ENCODE measurements at regions not wholly inside any gene's neighbourhood (a gene's known extent, or its start where the extent isn't known, plus 50 kb on each side); places are given as distances from the start of the nearest gene placed in this dataset.
"Not testable (repeated sequence)": the region's sequence is repeated elsewhere in the genome, so short reads cannot be mapped to it uniquely, and the experiment has no call there.

DNA sequence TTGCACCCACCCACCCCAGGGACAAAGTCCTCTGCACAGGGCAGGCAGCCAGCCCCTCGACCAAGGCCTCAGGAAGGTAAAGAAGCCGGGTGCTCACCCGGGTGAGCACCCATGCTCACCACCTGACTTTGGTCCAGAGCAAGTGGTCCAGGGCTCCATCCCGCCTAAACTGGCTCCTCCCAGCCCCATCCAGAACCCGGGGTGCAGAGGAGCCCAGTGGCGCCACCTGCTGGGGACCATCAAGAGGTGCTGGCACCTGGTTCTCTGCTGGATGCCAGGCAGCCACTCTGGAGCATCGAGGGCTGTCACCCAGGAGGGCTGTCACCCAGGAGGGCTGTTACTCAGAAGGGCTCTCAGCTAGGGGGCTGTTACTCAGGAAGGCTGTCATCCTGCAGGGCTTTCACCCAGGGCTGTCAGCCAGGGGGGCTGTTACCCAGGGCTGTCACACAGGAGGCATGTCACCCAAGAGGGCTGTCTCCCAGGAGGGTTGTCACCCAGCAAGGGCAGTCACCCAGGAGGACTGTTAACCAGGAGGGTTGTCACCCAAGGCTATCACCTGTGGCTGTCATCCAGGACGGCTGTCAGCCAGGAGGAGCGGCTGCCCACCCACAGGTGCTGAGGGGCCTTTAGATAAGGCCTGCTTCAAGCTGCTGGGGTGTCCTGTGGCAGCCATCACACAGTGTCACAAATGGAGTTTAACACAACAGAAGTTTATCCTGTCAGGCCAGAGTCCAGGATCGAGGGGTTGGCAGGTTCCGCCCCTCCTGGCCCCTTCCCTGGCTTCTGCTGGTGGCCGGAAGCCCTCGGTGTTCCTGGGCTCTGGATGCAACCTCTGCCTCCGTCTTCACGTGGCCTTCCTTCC, 98.5 kb downstream of the TNFRSF13B start:
- Histone ChIP-seq H3K79me2 (no peaks in the 10 kb centered on the region), H3K27me3 (ENCODE audit: control insufficient read depth, insufficient read depth, low read length) (no peaks in the 10 kb centered on the region), H3K4me3 (ENCODE audit: low read depth, low read length) (no peak overlapping the region), H3K4me2 (ENCODE audit: low read length) (no peak overlapping the region), H3K4me1 (no peaks in the 10 kb centered on the region), H3K9ac (no peak overlapping the region), H3K27ac (no peak overlapping the region), H3K9me3 (ENCODE audit: control insufficient read depth, low read length) (no peaks in the 10 kb centered on the region), H2AFZ (no peak overlapping the region), H3K36me3 (ENCODE audit: control insufficient read depth, insufficient read depth, low read length) (no peaks in the 10 kb centered on the region)
- TF ChIP-seq, protein P1, sequence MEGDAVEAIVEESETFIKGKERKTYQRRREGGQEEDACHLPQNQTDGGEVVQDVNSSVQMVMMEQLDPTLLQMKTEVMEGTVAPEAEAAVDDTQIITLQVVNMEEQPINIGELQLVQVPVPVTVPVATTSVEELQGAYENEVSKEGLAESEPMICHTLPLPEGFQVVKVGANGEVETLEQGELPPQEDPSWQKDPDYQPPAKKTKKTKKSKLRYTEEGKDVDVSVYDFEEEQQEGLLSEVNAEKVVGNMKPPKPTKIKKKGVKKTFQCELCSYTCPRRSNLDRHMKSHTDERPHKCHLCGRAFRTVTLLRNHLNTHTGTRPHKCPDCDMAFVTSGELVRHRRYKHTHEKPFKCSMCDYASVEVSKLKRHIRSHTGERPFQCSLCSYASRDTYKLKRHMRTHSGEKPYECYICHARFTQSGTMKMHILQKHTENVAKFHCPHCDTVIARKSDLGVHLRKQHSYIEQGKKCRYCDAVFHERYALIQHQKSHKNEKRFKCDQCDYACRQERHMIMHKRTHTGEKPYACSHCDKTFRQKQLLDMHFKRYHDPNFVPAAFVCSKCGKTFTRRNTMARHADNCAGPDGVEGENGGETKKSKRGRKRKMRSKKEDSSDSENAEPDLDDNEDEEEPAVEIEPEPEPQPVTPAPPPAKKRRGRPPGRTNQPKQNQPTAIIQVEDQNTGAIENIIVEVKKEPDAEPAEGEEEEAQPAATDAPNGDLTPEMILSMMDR (IDR thresholded peaks at IDR 0.05) = peak; percentile 10

DNA sequence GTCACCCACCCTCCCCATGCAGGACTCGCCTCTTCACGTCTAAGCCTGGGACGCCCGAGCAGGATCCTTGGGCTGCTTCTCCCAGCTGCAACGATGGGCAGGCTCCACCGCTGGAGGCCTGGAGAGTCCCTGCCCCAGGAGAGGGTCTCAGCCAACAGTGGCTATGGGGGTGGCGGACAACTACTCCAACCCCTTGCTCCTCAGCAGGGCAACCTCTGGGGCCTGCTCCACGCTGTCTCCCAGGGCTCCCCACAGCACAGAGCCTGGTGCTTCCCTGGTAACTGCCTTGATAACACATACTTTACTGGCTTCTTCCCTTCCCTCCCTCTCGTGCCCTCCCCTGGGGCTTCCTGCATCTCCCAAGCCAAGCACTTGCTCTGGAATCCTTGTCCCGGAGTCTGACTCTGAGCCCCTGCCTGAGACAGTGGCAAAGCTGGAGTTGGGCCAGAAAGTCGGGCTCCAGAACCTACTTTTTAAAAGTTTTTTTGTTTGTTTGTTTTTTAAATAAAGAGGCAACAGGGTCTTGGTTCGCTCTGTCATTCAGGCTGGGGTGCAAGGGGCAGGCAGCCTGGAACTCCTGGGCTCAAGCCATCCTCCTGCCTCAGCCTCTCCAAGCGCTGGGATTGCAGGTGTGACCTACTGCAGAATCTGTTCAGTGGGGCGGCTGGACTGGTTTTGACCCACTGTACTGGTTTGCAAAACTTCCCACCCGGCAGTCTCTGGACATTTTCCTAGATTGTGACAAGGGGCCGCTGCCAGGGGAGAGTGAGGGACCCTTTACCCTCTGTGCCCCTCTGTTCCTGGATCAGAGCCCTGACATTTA, 99.4 kb downstream of the TNFRSF13B start:
- H3K4me3 ChIP-seq (ENCODE audit: low read depth, low read length) = no peak overlapping the region
- H3K27ac ChIP-seq = no peak overlapping the region
- H3K4me1 ChIP-seq = no peaks in the 10 kb centered on the region
- H3K4me2 ChIP-seq (ENCODE audit: low read length) = no peak overlapping the region
- H3K79me2 ChIP-seq = no peaks in the 10 kb centered on the region
- H3K9me3 ChIP-seq (ENCODE audit: control insufficient read depth, low read length) = no peaks in the 10 kb centered on the region
- no peak overlapping the region for H2AFZ ChIP-seq
- no peak overlapping the region for H3K9ac ChIP-seq
- TF ChIP-seq, protein P1 (IDR thresholded peaks at IDR 0.05) = no peak
- no peaks in the 10 kb centered on the region for H3K27me3 ChIP-seq (ENCODE audit: control insufficient read depth, insufficient read depth, low read length)
- no peaks in the 10 kb centered on the region for H3K36me3 ChIP-seq (ENCODE audit: control insufficient read depth, insufficient read depth, low read length)

DNA sequence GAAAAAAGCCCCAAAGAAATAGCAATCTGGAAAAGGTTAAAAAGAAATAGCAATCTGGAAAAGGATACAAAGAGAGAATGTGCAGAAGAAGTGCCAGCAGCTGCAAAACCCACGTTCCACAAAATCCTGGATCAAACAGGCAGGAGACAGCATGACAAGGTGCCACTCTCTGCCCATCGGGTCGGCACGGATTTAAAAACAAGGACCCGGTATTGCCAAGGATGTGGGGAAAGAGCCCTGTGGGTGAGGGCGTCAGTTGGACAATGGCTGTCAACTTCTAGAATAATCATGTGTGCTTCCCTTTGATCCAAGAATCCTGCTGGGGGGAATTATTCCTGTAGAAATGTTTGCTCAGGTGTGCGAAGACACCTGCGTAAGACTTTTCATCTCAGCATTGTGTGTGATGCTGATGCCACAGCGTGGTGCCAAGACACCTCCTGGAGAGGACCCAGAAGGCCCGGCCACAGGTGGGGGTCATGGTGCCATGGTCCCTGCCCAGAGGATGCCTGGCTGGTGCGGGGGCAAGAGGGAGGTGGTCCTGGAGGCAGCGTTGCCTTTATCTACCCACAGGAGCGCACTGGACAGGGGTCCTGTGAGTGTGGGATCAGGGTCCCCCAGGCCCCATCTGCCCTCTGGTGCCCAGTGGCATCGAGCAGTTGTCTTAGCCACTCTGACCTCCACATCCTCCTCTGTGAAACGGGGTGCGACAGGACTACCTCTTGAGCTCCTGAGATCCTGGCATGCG, 100.3 kb downstream of the TNFRSF13B start:
- not testable (repeated sequence) for H3K4me3 ChIP-seq (ENCODE audit: low read depth, low read length); H2AFZ ChIP-seq; H3K27me3 ChIP-seq (ENCODE audit: control insufficient read depth, insufficient read depth, low read length); H3K4me1 ChIP-seq; H3K36me3 ChIP-seq (ENCODE audit: control insufficient read depth, insufficient read depth, low read length); H3K9ac ChIP-seq; H3K79me2 ChIP-seq; H3K27ac ChIP-seq; H3K4me2 ChIP-seq (ENCODE audit: low read length); H3K9me3 ChIP-seq (ENCODE audit: control insufficient read depth, low read length)

DNA sequence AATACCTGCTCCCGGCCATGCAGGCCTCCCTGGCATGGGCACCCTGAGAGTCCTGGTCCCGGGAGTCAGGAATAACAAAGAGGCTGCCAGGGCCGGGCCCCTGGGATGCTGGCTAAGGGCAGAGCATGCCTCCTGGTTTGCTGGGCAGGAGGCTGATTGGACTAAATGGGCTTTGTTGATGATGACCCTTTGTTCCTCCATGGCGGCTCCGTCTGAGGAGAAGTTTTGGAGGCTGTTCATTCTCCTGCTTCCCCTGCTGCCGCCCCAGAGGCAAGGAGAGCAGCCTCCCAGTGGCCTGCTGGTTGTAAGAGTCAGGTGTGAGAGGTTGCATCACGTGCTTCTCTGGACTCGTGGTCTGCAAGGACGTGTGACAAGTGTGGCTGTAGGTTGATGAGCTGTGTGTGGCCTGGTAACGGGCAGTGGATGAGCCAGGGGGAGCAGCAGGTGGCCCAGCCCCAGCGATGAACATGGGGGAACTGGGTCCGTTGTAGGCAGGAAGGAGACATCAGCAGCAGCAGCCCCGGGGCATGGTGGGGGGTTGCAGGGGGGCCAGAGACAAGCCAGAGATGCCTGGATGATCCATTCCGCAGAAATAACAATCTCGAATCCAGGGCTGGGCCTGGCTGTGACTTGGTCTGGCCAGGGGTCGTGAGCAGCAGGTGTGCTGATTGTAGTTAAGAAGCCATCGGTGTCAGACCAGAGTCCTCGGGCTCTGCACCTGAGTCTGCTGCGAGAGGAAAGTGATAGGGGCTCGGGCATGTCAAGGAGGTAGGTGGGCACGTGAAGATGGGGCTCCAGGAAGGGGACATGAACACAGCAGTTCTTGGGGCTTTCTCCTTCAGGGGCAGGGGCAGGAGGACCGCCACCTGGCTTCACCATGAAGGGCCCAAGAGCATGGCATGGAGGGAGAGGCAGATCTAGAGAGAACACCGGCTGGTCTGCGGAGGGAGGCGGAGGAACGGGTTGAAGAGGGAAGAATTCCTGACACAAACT, 101.4 kb downstream of the TNFRSF13B start:
- no peak overlapping the region for H3K4me3 ChIP-seq (ENCODE audit: low read depth, low read length)
- H3K9ac ChIP-seq = no peak overlapping the region
- H3K27ac ChIP-seq = no peak overlapping the region
- TF ChIP-seq, protein P1 (IDR thresholded peaks at IDR 0.05) = no peak
- H3K27me3 ChIP-seq (ENCODE audit: control insufficient read depth, insufficient read depth, low read length) = no peaks in the 10 kb centered on the region
- no peaks in the 10 kb centered on the region for H3K79me2 ChIP-seq
- no peaks in the 10 kb centered on the region for H3K4me1 ChIP-seq
- H3K9me3 ChIP-seq (ENCODE audit: control insufficient read depth, low read length) = no peaks in the 10 kb centered on the region
- no peak overlapping the region for H3K4me2 ChIP-seq (ENCODE audit: low read length)
- no peaks in the 10 kb centered on the region for H3K36me3 ChIP-seq (ENCODE audit: control insufficient read depth, insufficient read depth, low read length)
- H2AFZ ChIP-seq = no peak overlapping the region

DNA sequence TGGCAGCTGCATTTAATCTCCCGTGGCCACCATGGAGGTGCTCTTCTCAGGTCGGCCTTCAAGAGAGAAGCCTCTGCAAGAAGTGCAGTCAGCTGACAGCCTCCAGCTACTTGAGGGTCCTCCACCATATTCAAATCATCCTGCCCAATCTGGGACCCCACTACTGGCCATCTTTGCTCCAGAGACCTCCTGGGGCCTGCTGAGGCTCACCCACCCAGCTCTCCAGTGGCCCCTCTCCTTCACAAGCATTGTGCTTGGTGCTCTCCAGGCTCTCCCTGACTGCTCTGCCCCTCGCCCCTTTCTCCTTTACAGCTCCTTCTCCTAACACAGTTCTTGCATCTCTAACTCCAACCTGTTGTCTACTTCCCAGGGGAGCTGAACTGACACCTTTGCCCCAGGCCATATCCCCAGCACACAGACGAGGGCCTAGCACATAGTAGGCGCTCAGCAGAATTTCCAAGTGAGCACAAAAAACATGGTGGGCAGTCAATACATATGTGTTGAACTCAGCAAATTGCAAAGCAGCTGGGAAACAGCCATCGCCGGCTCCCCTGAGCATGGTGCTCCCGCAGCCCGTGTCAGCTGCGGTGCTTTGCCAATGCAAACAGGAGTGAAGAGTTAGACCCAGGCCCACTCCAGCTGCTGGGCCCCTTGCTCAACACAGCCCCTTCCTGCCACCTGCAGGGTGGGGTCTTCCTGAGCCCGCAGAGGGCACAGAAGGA, 102.2 kb downstream of the TNFRSF13B start:
- H2AFZ ChIP-seq; H3K4me2 ChIP-seq (ENCODE audit: low read length); H3K4me3 ChIP-seq (ENCODE audit: low read depth, low read length); H3K9me3 ChIP-seq (ENCODE audit: control insufficient read depth, low read length); H3K4me1 ChIP-seq; H3K36me3 ChIP-seq (ENCODE audit: control insufficient read depth, insufficient read depth, low read length); H3K27ac ChIP-seq; H3K27me3 ChIP-seq (ENCODE audit: control insufficient read depth, insufficient read depth, low read length); H3K9ac ChIP-seq; H3K79me2 ChIP-seq: not testable (repeated sequence)

DNA sequence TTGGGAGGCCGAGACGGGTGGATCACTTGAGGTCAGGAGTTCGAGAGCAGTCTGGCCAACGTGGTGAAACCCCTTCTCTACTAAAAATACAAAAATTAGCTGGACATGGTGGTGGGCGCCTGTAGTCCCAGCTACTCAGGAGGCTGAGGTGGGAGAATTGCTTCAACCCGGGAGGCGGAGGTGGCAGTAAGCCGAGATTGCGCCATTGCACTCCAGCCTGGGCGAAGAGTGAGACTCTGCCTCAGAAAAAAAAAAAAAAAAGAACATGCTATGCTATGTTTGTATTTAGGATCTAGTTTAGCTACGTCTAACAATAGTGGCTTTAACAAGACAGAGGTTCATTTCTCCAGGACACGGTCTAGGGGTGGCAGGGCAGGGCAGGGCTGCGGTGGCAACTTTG, 103.3 kb downstream of the TNFRSF13B start:
- not testable (repeated sequence) for H3K9me3 ChIP-seq (ENCODE audit: control insufficient read depth, low read length); H3K79me2 ChIP-seq; H3K4me1 ChIP-seq; H3K27ac ChIP-seq; H3K4me2 ChIP-seq (ENCODE audit: low read length); H3K36me3 ChIP-seq (ENCODE audit: control insufficient read depth, insufficient read depth, low read length); H2AFZ ChIP-seq; H3K9ac ChIP-seq; H3K4me3 ChIP-seq (ENCODE audit: low read depth, low read length); H3K27me3 ChIP-seq (ENCODE audit: control insufficient read depth, insufficient read depth, low read length)

DNA sequence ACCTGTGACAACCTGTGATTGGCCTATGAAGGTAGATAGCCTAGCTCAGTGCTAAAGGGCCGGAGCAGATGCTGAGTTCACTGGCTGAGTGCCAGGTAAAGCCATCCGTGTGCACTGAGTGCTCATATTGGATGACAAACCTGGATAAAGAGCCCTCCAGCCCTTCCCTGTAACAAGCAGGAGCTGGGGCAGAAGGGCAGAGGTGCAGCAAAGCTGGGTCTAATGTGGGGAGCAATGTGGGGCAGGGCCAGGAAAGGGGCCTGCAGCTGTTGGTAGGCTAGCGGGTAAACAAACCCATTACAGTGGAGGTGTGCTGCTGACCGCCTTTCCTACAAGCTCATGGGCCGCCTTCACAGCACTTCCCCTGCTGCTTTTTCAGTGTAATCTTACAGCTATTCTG, 104.4 kb downstream of the TNFRSF13B start:
- not testable (repeated sequence) for H3K4me3 ChIP-seq (ENCODE audit: low read depth, low read length); H3K4me2 ChIP-seq (ENCODE audit: low read length); H3K9me3 ChIP-seq (ENCODE audit: control insufficient read depth, low read length); H2AFZ ChIP-seq; H3K36me3 ChIP-seq (ENCODE audit: control insufficient read depth, insufficient read depth, low read length); H3K9ac ChIP-seq; H3K4me1 ChIP-seq; H3K27me3 ChIP-seq (ENCODE audit: control insufficient read depth, insufficient read depth, low read length); H3K79me2 ChIP-seq; H3K27ac ChIP-seq

Data from parathyroid adenoma (tissue), 2 donors.